Common myeloid progenitor, CD34-positive (primary cell): ENCODE measurements at regions not wholly inside any gene's neighbourhood (a gene's known extent, or its start where the extent isn't known, plus 50 kb on each side); places are given as distances from the start of the nearest gene placed in this dataset.
"Not testable (repeated sequence)": the region's sequence is repeated elsewhere in the genome, so short reads cannot be mapped to it uniquely, and the experiment has no call there.

Experiments
- CTCF ChIA-PET: fragments of 350-600 bp; sonication (Branson Sonifier 250); formaldehyde crosslinking; loops from one replicate; lab custom pipeline; 2021; ENCODE audit warnings: antibody characterized with exemption; lab: Charles Lee
- POLR2A ChIA-PET: fragments of 350-600 bp; sonication (Branson Sonifier 250); formaldehyde crosslinking; loops from one replicate; lab custom pipeline; 2021; ENCODE audit warnings: antibody characterized with exemption; lab: Charles Lee
- DNase-seq, 3 donors: peaks; one replicate each; pipeline versions ENCODE4 v3.0.0 to v3.0.0-alpha.2; 2013
- H3K27ac ChIP-seq, 2 experiments: 1 replicate in 1 of 2; 2 replicates in 1 of 2; pipeline ENCODE4 v1.7.0; 2013; ENCODE audit warnings: inconsistent platforms in 2 of 2, low read length in 2 of 2, mild to moderate bottlenecking in 2 of 2, low read depth in 1 of 2, moderate library complexity in 1 of 2; ENCODE audit not compliant: severe bottlenecking in 2 of 2, insufficient read depth in 1 of 2, poor library complexity in 1 of 2
- H3K27me3 ChIP-seq, 5 experiments: replicated peaks in 2 of 5; 1 replicate in 3 of 5; 2 replicates in 2 of 5; pipeline versions ENCODE4 v1.6.1 to v1.7.0; 2013; ENCODE audit warnings: low read length in 4 of 5, mild to moderate bottlenecking in 2 of 5, moderate library complexity in 2 of 5, inconsistent platforms in 1 of 5; ENCODE audit not compliant: insufficient read depth in 5 of 5, control insufficient read depth in 4 of 5
- H3K36me3 ChIP-seq, 4 experiments: 1 replicate in 2 of 4; 2 replicates in 2 of 4; pipeline versions ENCODE4 v1.6.1 to v1.7.0; 2013; ENCODE audit warnings: low read length in 3 of 4, control low read depth in 1 of 4, mild to moderate bottlenecking in 1 of 4; ENCODE audit not compliant: control insufficient read depth in 4 of 4, insufficient read depth in 4 of 4
- H3K4me1 ChIP-seq, 4 experiments: 1 replicate in 3 of 4; 2 replicates in 1 of 4; pipeline versions ENCODE4 v1.6.1 to v1.7.1; 2013; ENCODE audit warnings: low read length in 3 of 4, mild to moderate bottlenecking in 3 of 4, control low read depth in 1 of 4, inconsistent platforms in 1 of 4, moderate library complexity in 1 of 4; ENCODE audit not compliant: control insufficient read depth in 4 of 4, insufficient read depth in 4 of 4; ENCODE audit errors: control extremely low read depth in 1 of 4
- H3K4me3 ChIP-seq, 7 experiments: 1 replicate in 4 of 7; 2 replicates in 3 of 7; pipeline versions ENCODE4 v1.5.1 to v1.7.0; 2013; ENCODE audit warnings: mild to moderate bottlenecking in 7 of 7, low read length in 6 of 7, moderate library complexity in 6 of 7, inconsistent platforms in 2 of 7, low read depth in 2 of 7, control low read depth in 1 of 7; ENCODE audit not compliant: insufficient read depth in 4 of 7, control insufficient read depth in 1 of 7; ENCODE audit errors: extremely low read depth in 1 of 7
- H3K9me3 ChIP-seq, 5 experiments: 1 replicate in 4 of 5; 2 replicates in 1 of 5; pipeline versions ENCODE4 v1.6.1 to v1.7.1; 2013; ENCODE audit warnings: low read length in 4 of 5, mild to moderate bottlenecking in 2 of 5, inconsistent platforms in 1 of 5, low read depth in 1 of 5, moderate library complexity in 1 of 5; ENCODE audit not compliant: control insufficient read depth in 4 of 5, insufficient read depth in 2 of 5; ENCODE audit errors: control extremely low read depth in 1 of 5
- WGBS: methylation state at CpG from one replicate; pipeline ENCODE4 v1.1.5; 2013; ENCODE audit not compliant: insufficient coverage; 5-methylcytosine and 5-hydroxymethylcytosine counted together

- Histone ChIP-seq H3K36me3 (no peaks in the 10 kb centered on the region), H3K9me3 (no peaks in the 10 kb centered on the region), H3K4me1 (no peaks in the 10 kb centered on the region), H3K4me3 (no peak overlapping the region), H3K27ac (no peak overlapping the region), H3K27me3 (no peaks in the 10 kb centered on the region)
- ChIA-PET POLR2A (no interaction called here), CTCF (no interaction called here)
- no CpG with 5 or more reads among the region's 2 CpGs for WGBS
- no peak for DNase-seq
These were observed 296.2 kb downstream of the PAPSS1 start for GRCh38 chr4:107423677-107424405.

- CTCF ChIA-PET, H3K36me3 ChIP-seq, H3K27me3 ChIP-seq, H3K9me3 ChIP-seq, DNase-seq, H3K4me3 ChIP-seq, H3K27ac ChIP-seq, H3K4me1 ChIP-seq, POLR2A ChIA-PET: not testable (repeated sequence)
- 79% methylated on average over 2 of the region's 2 CpGs for WGBS
These were observed 300.5 kb downstream of the PAPSS1 start for GRCh38 chr4:107419536-107419935.

DNA sequence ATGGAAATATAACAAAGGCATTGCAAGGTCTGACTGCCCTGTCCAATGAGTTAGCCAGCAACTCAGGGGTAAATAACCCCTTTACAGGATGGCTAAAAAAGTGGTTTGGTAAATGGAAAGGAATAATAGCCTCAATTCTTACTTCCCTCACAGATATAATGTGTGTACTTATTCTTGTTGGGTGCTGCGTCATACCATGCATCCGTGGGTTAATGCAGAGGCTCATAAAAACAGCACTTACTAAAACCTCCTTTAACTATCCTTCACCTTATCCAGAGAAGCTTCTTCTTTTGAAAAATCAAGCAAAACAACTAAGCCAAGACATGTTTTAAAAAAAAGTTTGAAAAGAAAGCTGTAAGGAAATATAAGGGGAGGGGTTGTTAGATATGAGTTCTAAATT lies 301.0 kb downstream of the PAPSS1 start:
- DNase-seq: no peak
- Histone ChIP-seq H3K27ac (no peak overlapping the region), H3K4me1 (no peaks in the 10 kb centered on the region), H3K4me3 (no peak overlapping the region), H3K27me3 (no peaks in the 10 kb centered on the region), H3K36me3 (no peaks in the 10 kb centered on the region), H3K9me3 (no peaks in the 10 kb centered on the region)
- ChIA-PET POLR2A (no interaction called here), CTCF (no interaction called here)
- no CpG with 5 or more reads among the region's 2 CpGs for WGBS

DNA sequence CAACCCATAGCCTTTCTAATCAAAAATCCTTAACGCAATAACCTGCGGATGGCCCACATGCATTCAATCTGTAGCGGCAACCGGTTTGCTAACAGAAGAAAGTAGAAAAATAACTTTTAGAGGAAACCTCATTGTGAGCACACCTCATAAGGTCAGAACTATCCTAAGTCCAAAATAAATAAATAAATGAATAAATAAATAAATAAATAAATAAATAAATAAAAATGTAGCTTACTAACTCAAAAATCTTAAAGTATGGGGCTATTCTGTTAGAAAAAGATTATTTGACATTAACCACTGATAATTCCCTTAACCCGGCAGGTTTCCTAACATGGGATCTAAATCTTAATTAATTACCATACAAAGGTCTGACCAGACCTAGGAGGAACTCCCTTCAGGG lies 304.5 kb downstream of the PAPSS1 start:
- H3K27ac ChIP-seq, H3K9me3 ChIP-seq, DNase-seq, H3K4me1 ChIP-seq, H3K27me3 ChIP-seq, H3K4me3 ChIP-seq, H3K36me3 ChIP-seq, CTCF ChIA-PET: not testable (repeated sequence)
- WGBS: 100% methylated on average over 1 of the region's 5 CpGs
- POLR2A ChIA-PET: interaction anchor here (0.6 kb wide), 1 partner anchor 76 kb away, joined by 3 read pairs; no protein-coding TSS in a partner anchor

DNA sequence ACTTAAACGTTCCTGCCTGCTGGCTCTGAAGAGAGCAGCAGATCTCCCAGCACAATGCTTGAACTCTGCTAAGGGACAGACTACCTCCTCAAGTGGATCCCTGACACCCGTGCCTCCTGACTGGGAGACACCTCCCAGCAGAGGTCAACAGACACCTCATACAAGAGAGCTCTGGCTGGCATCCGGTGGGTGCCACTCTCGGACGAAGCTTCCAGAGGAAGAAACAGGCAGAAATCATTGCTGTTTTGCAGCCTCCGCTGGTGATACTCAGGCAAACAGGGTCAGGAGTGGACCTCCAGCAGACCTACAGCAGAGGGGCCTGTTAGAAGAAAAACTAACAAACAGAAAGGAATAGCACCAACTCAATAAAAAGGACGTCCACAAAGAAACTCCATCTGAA lies 310.2 kb downstream of the PAPSS1 start:
- H3K36me3 ChIP-seq, H3K4me1 ChIP-seq, DNase-seq, H3K9me3 ChIP-seq, H3K27ac ChIP-seq, H3K4me3 ChIP-seq, H3K27me3 ChIP-seq, CTCF ChIA-PET: not testable (repeated sequence)
- WGBS: 88% methylated on average over 7 of the region's 7 CpGs
- POLR2A ChIA-PET: interaction anchor here (0.6 kb wide), 1 partner anchor 17 kb away, joined by 3 read pairs; no protein-coding TSS in a partner anchor

GRCh38 chr4:107408968-107409367 lies 311.1 kb downstream of the PAPSS1 start:
- WGBS: 100% methylated on average over 1 of the region's 2 CpGs
- Histone ChIP-seq H3K27me3 (no peaks in the 10 kb centered on the region), H3K4me3 (no peak overlapping the region), H3K4me1 (no peaks in the 10 kb centered on the region), H3K36me3 (no peaks in the 10 kb centered on the region), H3K9me3 (no peaks in the 10 kb centered on the region), H3K27ac (no peak overlapping the region)
- ChIA-PET CTCF (no interaction called here), POLR2A (no interaction called here)
- no peak for DNase-seq

GRCh38 chr4:107404591-107405300 lies 315.3 kb downstream of the PAPSS1 start:
- ChIA-PET POLR2A (no interaction called here), CTCF (no interaction called here)
- Histone ChIP-seq H3K36me3 (no peaks in the 10 kb centered on the region), H3K4me1 (no peaks in the 10 kb centered on the region), H3K27me3 (no peaks in the 10 kb centered on the region), H3K4me3 (no peak overlapping the region), H3K27ac (no peak overlapping the region), H3K9me3 (no peaks in the 10 kb centered on the region)
- WGBS: 100% methylated on average over 4 of the region's 6 CpGs
- no peak for DNase-seq
